Astrocyte (in vitro differentiated cells and primary cell): ENCODE measurements at regions not wholly inside any gene's neighbourhood (a gene's known extent, or its start where the extent isn't known, plus 50 kb on each side); places are given as distances from the start of the nearest gene placed in this dataset.

Experiments
- DNase-seq: peaks from one replicate; pipeline ENCODE4 v3.0.0-alpha.2; 2010; ENCODE audit warnings: low read depth
- FAIRE-seq: peaks from 2 replicates; lab custom pipeline; 2011; peaks lifted over from hg19 to GRCh38; lab: Jason Lieb, UNC
- H2AFZ ChIP-seq: 2 replicates; pipeline ENCODE4 v1.6.0; 2012; ENCODE audit warnings: low read depth, low read length, inconsistent platforms
- H3K27ac ChIP-seq: 2 replicates; pipeline ENCODE4 v1.5.1; 2011; ENCODE audit warnings: low read depth, low read length, inconsistent platforms
- H3K27me3 ChIP-seq: 2 replicates; pipeline ENCODE4 v1.6.0; 2011; ENCODE audit warnings: low read length, inconsistent platforms; ENCODE audit not compliant: insufficient read depth
- H3K36me3 ChIP-seq: 2 replicates; pipeline ENCODE4 v1.5.1; 2011; ENCODE audit warnings: low read length, inconsistent platforms; ENCODE audit not compliant: insufficient read depth
- H3K4me1 ChIP-seq: 2 replicates; pipeline ENCODE4 v1.5.1; 2011; ENCODE audit warnings: low read length, inconsistent platforms; ENCODE audit not compliant: insufficient read depth
- H3K4me2 ChIP-seq: 2 replicates; pipeline ENCODE4 v1.6.0; 2012; ENCODE audit warnings: low read length, inconsistent platforms
- H3K4me3 ChIP-seq: 2 replicates; pipeline ENCODE4 v1.5.1; 2011; ENCODE audit warnings: low read depth, mild to moderate bottlenecking, low read length, inconsistent platforms; ENCODE audit not compliant: insufficient read depth
- H3K79me2 ChIP-seq: 2 replicates; pipeline ENCODE4 v1.6.0; 2012; ENCODE audit warnings: mild to moderate bottlenecking, low read length, inconsistent platforms; ENCODE audit not compliant: insufficient read depth
- H3K9ac ChIP-seq: 2 replicates; pipeline ENCODE4 v1.6.0; 2012; ENCODE audit warnings: mild to moderate bottlenecking, low read length, inconsistent platforms
- H3K9me3 ChIP-seq: 2 replicates; pipeline ENCODE4 v1.5.1; 2012; ENCODE audit warnings: low read depth, mild to moderate bottlenecking, low read length, inconsistent platforms; ENCODE audit not compliant: insufficient read depth
- H4K20me1 ChIP-seq: 2 replicates; pipeline ENCODE4 v1.6.0; 2012; ENCODE audit warnings: low read length, inconsistent platforms; ENCODE audit not compliant: insufficient read depth
- H3K27ac Mint-ChIP-seq: one replicate; pipeline ENCODE4 v1.8.0; 2021; ENCODE audit warnings: mild to moderate bottlenecking, mixed read lengths; ENCODE audit not compliant: unreplicated experiment
- H3K27me3 Mint-ChIP-seq: one replicate; pipeline ENCODE4 v1.8.0; 2021; ENCODE audit warnings: low read depth, mixed read lengths; ENCODE audit not compliant: unreplicated experiment
- H3K36me3 Mint-ChIP-seq: one replicate; pipeline ENCODE4 v1.8.0; 2021; ENCODE audit warnings: low read depth, mixed read lengths; ENCODE audit not compliant: unreplicated experiment
- H3K4me1 Mint-ChIP-seq: one replicate; pipeline ENCODE4 v1.8.0; 2021; ENCODE audit warnings: low read depth, mixed read lengths; ENCODE audit not compliant: unreplicated experiment
- H3K4me3 Mint-ChIP-seq: one replicate; pipeline ENCODE4 v1.8.0; 2021; ENCODE audit warnings: mild to moderate bottlenecking, moderate library complexity, mixed read lengths; ENCODE audit not compliant: unreplicated experiment
- H3K9me3 Mint-ChIP-seq: one replicate; pipeline ENCODE4 v1.8.0; 2021; ENCODE audit warnings: mild to moderate bottlenecking, mixed read lengths; ENCODE audit not compliant: unreplicated experiment
- CTCF ChIP-seq: IDR thresholded peaks from 2 replicates; pipeline ENCODE4 v1.5.1; 2011; ENCODE audit warnings: low read depth, mild to moderate bottlenecking, inconsistent platforms, low read length, moderate library complexity; ENCODE audit not compliant: insufficient read depth
- EZH2 ChIP-seq: IDR thresholded peaks from 2 replicates; pipeline ENCODE4 v1.6.1; 2012; ENCODE audit warnings: mild to moderate bottlenecking, low read length, inconsistent platforms; ENCODE audit not compliant: insufficient read depth

- no peaks in the 10 kb centered on the region for H4K20me1 ChIP-seq
- H3K4me1 Mint-ChIP-seq = no peaks in the 10 kb centered on the region
- H3K27ac Mint-ChIP-seq = no peak overlapping the region
- H3K4me1 ChIP-seq = peaks cover 10% of the 10 kb centered on the region
- no peak overlapping the region for H3K27ac ChIP-seq
- no peaks in the 10 kb centered on the region for H3K79me2 ChIP-seq
- DNase-seq (no peak), FAIRE-seq (no peak)
- H3K9me3 ChIP-seq = no peaks in the 10 kb centered on the region
- peaks cover 2% of the 10 kb centered on the region for H3K36me3 Mint-ChIP-seq
- H3K36me3 ChIP-seq = no peaks in the 10 kb centered on the region
- H3K4me3 ChIP-seq = no peak overlapping the region
- TF ChIP-seq EZH2 = no peak
- no peak for TF ChIP-seq CTCF
- no peak overlapping the region for H3K4me3 Mint-ChIP-seq
- H3K9me3 Mint-ChIP-seq = no peaks in the 10 kb centered on the region
- no peak overlapping the region for H3K9ac ChIP-seq
- no peak overlapping the region for H3K4me2 ChIP-seq
- no peaks in the 10 kb centered on the region for H3K27me3 ChIP-seq
- H2AFZ ChIP-seq = no peak overlapping the region
- no peaks in the 10 kb centered on the region for H3K27me3 Mint-ChIP-seq
Measured at GRCh38 chr10:33034931-33035330, 76.9 kb upstream of the ITGB1 start.

- Histone ChIP-seq H3K4me1 (peaks cover 10% of the 10 kb centered on the region), H3K36me3 (no peaks in the 10 kb centered on the region), H3K4me2 (peak overlapping the region; percentile 69), H3K27me3 (no peaks in the 10 kb centered on the region), H3K27ac (peak overlapping the region; percentile 68), H3K9me3 (no peaks in the 10 kb centered on the region), H3K4me3 (peak overlapping the region; percentile 1), H3K79me2 (no peaks in the 10 kb centered on the region), H2AFZ (peak overlapping the region; percentile 57), H3K9ac (peak overlapping the region; percentile 49), H4K20me1 (no peaks in the 10 kb centered on the region)
- H3K9me3 Mint-ChIP-seq = no peaks in the 10 kb centered on the region
- no peak overlapping the region for H3K4me3 Mint-ChIP-seq
- H3K36me3 Mint-ChIP-seq = peaks cover 2% of the 10 kb centered on the region
- DNase-seq (peak; percentile 86), FAIRE-seq (peak; percentile 76)
- TF ChIP-seq EZH2 = no peak
- no peak for TF ChIP-seq CTCF
- H3K4me1 Mint-ChIP-seq = no peaks in the 10 kb centered on the region
- no peak overlapping the region for H3K27ac Mint-ChIP-seq
- no peaks in the 10 kb centered on the region for H3K27me3 Mint-ChIP-seq
Measured at GRCh38 chr10:33032654-33033151, 74.7 kb upstream of the ITGB1 start.

- H3K4me2 ChIP-seq = peak overlapping the region; percentile 69
- H2AFZ ChIP-seq = peak overlapping the region; percentile 57
- H3K27me3 ChIP-seq = no peaks in the 10 kb centered on the region
- Mint-ChIP-seq H3K27me3 (no peaks in the 10 kb centered on the region), H3K36me3 (peaks cover 2% of the 10 kb centered on the region), H3K4me1 (no peaks in the 10 kb centered on the region), H3K27ac (no peak overlapping the region), H3K4me3 (no peak overlapping the region), H3K9me3 (no peaks in the 10 kb centered on the region)
- DNase-seq = no peak
- no peaks in the 10 kb centered on the region for H3K79me2 ChIP-seq
- TF ChIP-seq CTCF (no peak), EZH2 (no peak)
- no peak overlapping the region for H3K9ac ChIP-seq
- H4K20me1 ChIP-seq = no peaks in the 10 kb centered on the region
- FAIRE-seq = no peak
- H3K36me3 ChIP-seq = no peaks in the 10 kb centered on the region
- H3K9me3 ChIP-seq = no peaks in the 10 kb centered on the region
- H3K4me3 ChIP-seq = no peak overlapping the region
- H3K4me1 ChIP-seq = peaks cover 10% of the 10 kb centered on the region
- peak overlapping the region; percentile 68 for H3K27ac ChIP-seq
Measured at GRCh38 chr10:33031815-33032653, 74.0 kb upstream of the ITGB1 start.
